DND-41 (cell line): ENCODE measurements at regions not wholly inside any gene's neighbourhood (a gene's known extent, or its start where the extent isn't known, plus 50 kb on each side); places are given as distances from the start of the nearest gene placed in this dataset.

Source experiments
- ATAC-seq: fragments of 200-7000 bp; cut with Tn5 transposase; 3 replicates; pipeline ENCODE4 v1.9.1; 2021; ENCODE audit warnings: low read depth; ENCODE audit not compliant: insufficient read depth
- DNase-seq: peaks from one replicate; pipeline ENCODE4 v3.0.0-alpha.2; 2020
- H2AFZ ChIP-seq: 2 replicates; pipeline ENCODE4 v1.6.0; 2012; ENCODE audit warnings: low read depth, low read length
- H3K27ac ChIP-seq: 2 replicates; pipeline ENCODE4 v1.5.1; 2012; ENCODE audit warnings: low read length, inconsistent platforms
- H3K27me3 ChIP-seq: fragments of 200-600 bp; sonication (generic); 2 replicates; pipeline ENCODE4 v1.6.0; 2012; ENCODE audit warnings: low read length, mild to moderate bottlenecking, inconsistent platforms; ENCODE audit not compliant: insufficient read depth, poor library complexity
- H3K36me3 ChIP-seq: 2 replicates; pipeline ENCODE4 v1.5.1; 2012; ENCODE audit warnings: low read length, inconsistent platforms; ENCODE audit not compliant: insufficient read depth
- H3K4me1 ChIP-seq: 2 replicates; pipeline ENCODE4 v1.5.1; 2012; ENCODE audit warnings: mild to moderate bottlenecking, low read length; ENCODE audit not compliant: insufficient read depth
- H3K4me2 ChIP-seq: 2 replicates; pipeline ENCODE4 v1.6.0; 2012; ENCODE audit warnings: mild to moderate bottlenecking, moderate library complexity, low read length, inconsistent platforms; ENCODE audit not compliant: insufficient read depth
- H3K4me3 ChIP-seq, 2 experiments: fragments of 200-600 bp in 1 of 2; shearing (Covaris generic) in 1 of 2; 2 replicates each; pipeline ENCODE4 v1.5.1; 2012 to 2016; ENCODE audit warnings: inconsistent platforms in 2 of 2, low read length in 2 of 2, mild to moderate bottlenecking in 2 of 2, low read depth in 1 of 2, moderate library complexity in 1 of 2
- H3K79me2 ChIP-seq: 2 replicates; pipeline ENCODE4 v1.6.0; 2012; ENCODE audit warnings: low read length, inconsistent platforms; ENCODE audit not compliant: insufficient read depth
- H3K9ac ChIP-seq: 2 replicates; pipeline ENCODE4 v1.6.0; 2012; ENCODE audit warnings: low read depth, mild to moderate bottlenecking, inconsistent platforms, low read length, moderate library complexity
- H3K9me3 ChIP-seq: 2 replicates; pipeline ENCODE4 v1.5.1; 2012; ENCODE audit warnings: low read length, moderate library complexity, mild to moderate bottlenecking, inconsistent platforms; ENCODE audit not compliant: insufficient read depth, severe bottlenecking
- H4K20me1 ChIP-seq: 2 replicates; pipeline ENCODE4 v1.6.0; 2012; ENCODE audit warnings: low read length; ENCODE audit not compliant: insufficient read depth
- CTCF ChIP-seq: IDR thresholded peaks from 2 replicates; pipeline ENCODE4 v1.5.1; 2012; ENCODE audit warnings: borderline replicate concordance, low read length, moderate library complexity, mild to moderate bottlenecking; ENCODE audit not compliant: poor library complexity, severe bottlenecking; ENCODE audit errors: extremely low read depth
- EZH2 ChIP-seq: IDR thresholded peaks from 3 replicates; pipeline ENCODE4 v1.6.1; 2012; ENCODE audit warnings: borderline replicate concordance, low read depth, mild to moderate bottlenecking, moderate library complexity, low read length, inconsistent platforms; ENCODE audit not compliant: severe bottlenecking

GRCh38 chr7:81339946-81340345 is 421.1 kb upstream of the SEMA3C start:
- no peak overlapping the region for H3K4me3 ChIP-seq
- H3K9ac ChIP-seq: no peak overlapping the region
- DNase-seq: no peak
- H2AFZ ChIP-seq: no peak overlapping the region
- TF ChIP-seq CTCF (no peak), EZH2 (no peak)
- no peak for ATAC-seq
- H3K4me2 ChIP-seq: no peak overlapping the region
- no peak overlapping the region for H3K27ac ChIP-seq
- H3K79me2 ChIP-seq: no peaks in the 10 kb centered on the region
- no peaks in the 10 kb centered on the region for H4K20me1 ChIP-seq
- no peaks in the 10 kb centered on the region for H3K4me1 ChIP-seq
- H3K36me3 ChIP-seq: no peaks in the 10 kb centered on the region
- H3K27me3 ChIP-seq: no peaks in the 10 kb centered on the region
- no peaks in the 10 kb centered on the region for H3K9me3 ChIP-seq

- H2AFZ ChIP-seq: no peak overlapping the region
These were observed 414.7 kb upstream of the SEMA3C start for GRCh38 chr7:81333536-81333935.

GRCh38 chr7:81333004-81333403 is 414.2 kb upstream of the SEMA3C start:
- H3K4me1 ChIP-seq: no peaks in the 10 kb centered on the region
- no peak overlapping the region for H3K4me2 ChIP-seq
- H3K9ac ChIP-seq: no peak overlapping the region
- no peaks in the 10 kb centered on the region for H3K9me3 ChIP-seq
- no peaks in the 10 kb centered on the region for H3K79me2 ChIP-seq
- DNase-seq (no peak), ATAC-seq (no peak)
- no peaks in the 10 kb centered on the region for H4K20me1 ChIP-seq
- H3K27me3 ChIP-seq: no peaks in the 10 kb centered on the region
- H3K36me3 ChIP-seq: no peaks in the 10 kb centered on the region
- TF ChIP-seq EZH2 (no peak), CTCF (no peak)
- H3K27ac ChIP-seq: no peak overlapping the region
- H3K4me3 ChIP-seq: no peak overlapping the region
- no peak overlapping the region for H2AFZ ChIP-seq

More at GRCh38 chr7:81333536-81333935, 414.7 kb upstream of the SEMA3C start:
- no peaks in the 10 kb centered on the region for H3K9me3 ChIP-seq
- no peaks in the 10 kb centered on the region for H4K20me1 ChIP-seq
- DNase-seq (no peak), ATAC-seq (no peak)
- H3K27me3 ChIP-seq: no peaks in the 10 kb centered on the region
- TF ChIP-seq EZH2 (no peak), CTCF (no peak)
- H3K9ac ChIP-seq: no peak overlapping the region
- no peak overlapping the region for H3K4me2 ChIP-seq
- H3K36me3 ChIP-seq: no peaks in the 10 kb centered on the region
- H3K79me2 ChIP-seq: no peaks in the 10 kb centered on the region
- no peak overlapping the region for H3K27ac ChIP-seq
- no peaks in the 10 kb centered on the region for H3K4me1 ChIP-seq
- H3K4me3 ChIP-seq: no peak overlapping the region
